ENCODE measurements at regions not wholly inside any gene's neighbourhood (a gene's known extent, or its start where the extent isn't known, plus 50 kb on each side); places are given as distances from the start of the nearest gene placed in this dataset.

DNA sequence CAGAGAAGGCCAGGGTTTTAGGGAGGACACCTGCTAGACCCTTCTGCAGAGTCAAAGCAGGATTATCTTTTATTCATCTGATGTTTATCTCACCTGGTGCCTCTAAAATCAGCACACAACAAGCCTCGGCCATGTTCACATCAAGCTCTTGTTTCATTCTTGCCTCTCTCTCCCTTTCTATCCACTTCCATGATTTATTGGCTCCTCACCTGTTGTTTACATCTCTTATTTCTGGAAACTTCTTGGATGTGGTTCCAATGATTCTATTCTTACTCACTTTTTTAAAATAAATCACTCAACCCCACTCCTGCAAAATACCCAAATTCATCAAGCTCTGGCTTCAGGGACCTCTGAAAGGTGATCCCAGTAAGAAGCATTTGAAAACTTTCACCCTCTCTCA is 407.0 kb upstream of the KLF4 start:
- DNase-seq (no peak), ATAC-seq (no peak)
- peak overlapping the region in 1 of 10 donors; percentile 14 for H3K27ac Mint-ChIP-seq
- H3K4me1 Mint-ChIP-seq: no peaks in the 10 kb centered on the region
- peaks cover 0 to 7% (median 3%) of the 10 kb centered on the region in 5 donors for H3K27me3 Mint-ChIP-seq
- no peak overlapping the region for H3K4me3 Mint-ChIP-seq
- POLR2A ChIA-PET: no interaction called here
- peaks cover 0 to 17% (median 4%) of the 10 kb centered on the region in 9 donors for H3K9me3 Mint-ChIP-seq
- peaks cover 0 to 4% (median 0%) of the 10 kb centered on the region in 3 donors for H3K36me3 Mint-ChIP-seq

DNA sequence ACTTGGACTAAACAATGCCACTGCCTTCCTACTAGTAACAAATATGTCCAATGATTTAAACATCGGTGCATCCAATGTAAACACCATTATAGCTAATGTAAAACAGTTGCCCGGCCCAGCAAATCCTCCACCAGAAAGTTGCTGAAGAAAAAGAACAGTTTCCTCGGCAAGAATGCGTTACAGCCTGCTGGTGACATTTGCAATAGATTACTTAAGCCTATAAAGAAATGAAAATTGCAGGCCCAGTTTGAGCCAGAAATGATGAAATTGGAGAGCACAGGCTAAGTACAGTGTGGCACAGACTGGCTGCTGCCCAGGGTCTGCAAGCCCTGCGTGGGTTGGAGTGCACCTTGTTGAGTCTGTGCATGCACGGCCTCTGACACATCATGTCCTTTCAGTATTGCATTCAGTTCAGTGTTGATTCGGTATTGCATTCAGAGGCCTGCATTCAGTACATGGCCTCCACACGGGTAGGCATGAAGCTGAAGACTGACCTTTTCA is 406.0 kb upstream of the KLF4 start:
- no peaks in the 10 kb centered on the region for H3K4me1 Mint-ChIP-seq

DNA sequence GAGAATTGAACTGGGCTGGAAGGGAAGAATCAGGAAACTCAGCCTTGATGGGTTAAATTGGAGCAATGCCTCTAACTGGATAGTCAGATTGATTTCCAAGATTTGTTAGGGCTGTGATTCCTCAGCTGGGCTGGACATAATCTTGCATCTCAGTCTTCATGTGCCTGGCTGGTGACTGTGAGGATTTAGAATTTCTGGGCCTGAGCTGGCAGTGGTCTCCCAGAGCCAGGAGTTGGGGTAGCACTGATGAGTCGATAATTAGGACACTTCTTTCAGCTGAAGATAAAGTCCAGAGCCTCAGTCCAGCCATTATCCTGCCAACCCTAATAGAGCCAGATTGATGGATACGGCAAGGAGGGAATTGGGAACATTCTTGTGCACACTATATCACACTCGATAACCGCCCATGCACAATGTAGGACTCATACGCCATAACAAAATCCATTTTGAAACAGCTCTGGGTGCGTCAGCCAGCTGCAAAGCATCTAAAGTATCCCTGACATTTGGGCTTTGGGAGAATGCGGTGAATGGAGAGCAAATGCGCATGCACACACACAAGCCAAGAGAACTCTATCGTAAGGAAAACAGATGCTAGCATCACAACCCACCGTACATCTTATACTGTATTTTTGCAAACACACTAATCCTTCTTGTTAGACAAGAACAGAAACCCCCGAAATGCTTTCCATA is 405.1 kb upstream of the KLF4 start:
- H3K4me1 Mint-ChIP-seq: no peaks in the 10 kb centered on the region
- DNase-seq (no peak), ATAC-seq (no peak)
- POLR2A ChIA-PET: no interaction called here
- H3K9me3 Mint-ChIP-seq: peaks cover 0 to 25% (median 8%) of the 10 kb centered on the region in 9 donors
- H3K4me3 Mint-ChIP-seq: no peak overlapping the region
- H3K27ac Mint-ChIP-seq: no peak overlapping the region
- peaks cover 0 to 4% (median 0%) of the 10 kb centered on the region in 3 donors for H3K36me3 Mint-ChIP-seq
- H3K27me3 Mint-ChIP-seq: peaks cover 0 to 4% (median 3%) of the 10 kb centered on the region in 5 donors

More for the DNA sequence above, 406.0 kb upstream of the KLF4 start:
- H3K4me3 Mint-ChIP-seq: no peak overlapping the region
- no peak for ATAC-seq
- H3K27ac Mint-ChIP-seq: no peak overlapping the region
- H3K27me3 Mint-ChIP-seq: peaks cover 0 to 7% (median 3%) of the 10 kb centered on the region in 5 donors
- H3K9me3 Mint-ChIP-seq: peaks cover 0 to 25% (median 4%) of the 10 kb centered on the region in 9 donors
- POLR2A ChIA-PET: no interaction called here
- peaks cover 0 to 4% (median 0%) of the 10 kb centered on the region in 3 donors for H3K36me3 Mint-ChIP-seq
- DNase-seq: no peak

DNA sequence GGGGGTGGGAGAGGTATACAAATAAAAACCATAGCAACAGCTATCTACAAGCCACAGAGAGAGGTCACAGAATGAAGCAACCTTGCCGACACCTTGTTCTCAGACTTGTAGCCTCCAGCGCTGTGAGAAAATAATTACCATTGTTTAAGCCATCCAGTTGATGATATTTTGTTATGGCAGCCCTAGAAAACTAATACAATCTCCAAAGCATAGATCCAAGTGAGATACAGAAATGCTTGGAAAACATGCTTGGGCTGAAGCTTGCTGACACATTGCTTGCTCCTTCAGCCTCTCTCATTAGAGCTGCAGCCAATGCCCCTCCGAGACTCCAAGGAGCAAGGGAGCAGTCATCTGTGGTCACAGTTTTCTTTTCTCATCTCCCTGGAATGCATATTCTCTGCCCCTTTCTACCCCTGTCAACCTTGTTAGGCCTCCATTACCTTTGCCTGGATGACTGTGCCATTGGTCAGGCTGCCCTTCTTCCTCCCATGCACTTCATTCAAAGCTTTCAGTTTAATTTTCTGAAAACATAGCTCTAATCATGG is 401.4 kb upstream of the KLF4 start:
- peaks cover 0 to 18% (median 9%) of the 10 kb centered on the region in 9 donors for H3K9me3 Mint-ChIP-seq
- POLR2A ChIA-PET: no interaction called here
- DNase-seq (no peak), ATAC-seq (no peak)
- H3K27me3 Mint-ChIP-seq: peaks cover 0 to 4% (median 3%) of the 10 kb centered on the region in 5 donors
- H3K4me3 Mint-ChIP-seq: no peak overlapping the region
- H3K36me3 Mint-ChIP-seq: peaks cover 0 to 4% (median 0%) of the 10 kb centered on the region in 3 donors
- H3K27ac Mint-ChIP-seq: no peak overlapping the region
- no peaks in the 10 kb centered on the region for H3K4me1 Mint-ChIP-seq

DNA sequence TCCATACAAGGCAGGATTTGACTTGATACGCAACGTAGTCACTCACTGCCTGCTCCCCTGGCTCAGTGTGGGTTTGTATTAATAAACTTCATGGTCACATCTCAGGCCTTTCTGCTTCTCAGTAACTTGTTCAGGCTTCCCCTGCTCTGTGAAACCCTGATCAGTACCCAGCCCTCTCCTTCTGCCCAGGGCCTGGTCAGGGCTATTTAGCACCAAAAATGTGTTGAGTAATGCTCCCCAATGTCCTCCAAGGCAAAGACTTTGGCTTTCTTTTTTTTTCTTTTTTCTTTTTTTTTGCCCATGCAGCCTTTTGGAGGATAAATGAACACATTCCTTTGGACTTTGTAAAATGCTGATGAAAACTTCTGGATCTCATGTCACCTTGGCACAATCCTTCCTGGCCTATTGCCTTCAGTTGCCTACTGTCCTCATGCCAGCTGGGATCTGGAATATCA is 399.2 kb upstream of the KLF4 start:
- peaks cover 0 to 4% (median 3%) of the 10 kb centered on the region in 5 donors for H3K27me3 Mint-ChIP-seq
- no peak for DNase-seq
- ATAC-seq: no peak
- no peak overlapping the region for H3K27ac Mint-ChIP-seq
- POLR2A ChIA-PET: no interaction called here
- peaks cover 0 to 4% (median 0%) of the 10 kb centered on the region in 3 donors for H3K36me3 Mint-ChIP-seq
- H3K4me1 Mint-ChIP-seq: peaks cover 0 to 5% (median 0%) of the 10 kb centered on the region in 4 donors
- H3K9me3 Mint-ChIP-seq: peaks cover 0 to 18% (median 9%) of the 10 kb centered on the region in 9 donors
- H3K4me3 Mint-ChIP-seq: no peak overlapping the region

DNA sequence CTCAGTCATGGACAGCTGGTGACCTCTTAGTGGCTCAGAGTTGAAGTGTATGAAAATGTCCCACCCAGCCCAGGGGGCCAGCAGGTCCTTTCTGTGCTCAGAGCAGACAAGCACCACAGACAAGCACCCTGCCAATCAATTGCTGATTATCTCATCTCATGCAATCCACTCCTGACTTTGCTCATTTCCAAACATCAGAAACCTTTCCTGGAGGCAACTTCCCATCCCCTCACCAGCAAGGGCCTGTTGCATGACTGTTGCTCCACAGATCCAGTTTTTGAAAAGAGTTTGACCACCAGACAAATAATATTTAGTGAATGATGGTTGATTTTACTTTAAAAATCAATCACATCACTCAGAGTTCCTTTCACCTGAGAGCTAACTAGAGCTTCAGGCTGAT is 397.3 kb upstream of the KLF4 start:
- Mint-ChIP-seq H3K27me3 (peaks cover 0 to 2% (median 1%) of the 10 kb centered on the region in 5 donors), H3K4me1 (peaks cover 0 to 11% (median 0%) of the 10 kb centered on the region in 4 donors), H3K9me3 (peaks cover 0 to 11% (median 7%) of the 10 kb centered on the region in 9 donors), H3K4me3 (no peak overlapping the region), H3K36me3 (peaks cover 0 to 2% (median 0%) of the 10 kb centered on the region in 3 donors), H3K27ac (no peak overlapping the region)
- ATAC-seq (no peak), DNase-seq (no peak)
- POLR2A ChIA-PET: no interaction called here

DNA sequence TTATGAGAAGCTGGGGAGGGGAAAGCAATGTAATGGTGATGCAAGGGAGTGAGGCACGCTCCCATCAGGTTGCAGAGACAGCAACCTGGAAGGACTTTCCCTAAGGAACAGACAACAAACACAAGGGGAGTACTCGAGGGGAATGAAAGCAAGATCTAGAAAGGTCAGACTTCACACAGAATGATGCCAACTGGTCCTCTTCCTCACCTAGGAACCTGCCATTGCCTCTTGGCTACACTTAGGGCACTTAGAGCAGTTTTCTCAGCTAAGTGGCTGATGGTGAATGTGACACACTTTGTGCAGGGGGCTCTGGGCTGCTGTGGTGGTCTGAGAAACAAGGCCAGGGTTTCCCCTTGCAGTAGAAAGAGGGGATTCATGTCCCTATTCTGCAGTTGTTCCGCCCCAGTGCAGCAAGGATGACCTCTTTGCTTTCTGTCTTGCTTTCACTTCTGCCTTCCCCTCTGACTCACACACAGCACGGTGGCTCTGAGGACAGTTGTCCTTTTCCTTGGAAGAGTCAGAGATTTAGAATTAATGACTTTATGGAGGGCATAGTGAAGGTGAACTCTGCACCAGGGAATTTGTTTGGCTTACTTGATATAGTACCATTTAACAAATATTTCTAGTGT is 394.0 kb upstream of the KLF4 start:
- Mint-ChIP-seq H3K27me3 (peaks cover 0 to 4% (median 0%) of the 10 kb centered on the region in 5 donors), H3K27ac (no peak overlapping the region), H3K9me3 (peaks cover 0 to 12% (median 3%) of the 10 kb centered on the region in 9 donors), H3K36me3 (no peaks in the 10 kb centered on the region), H3K4me3 (no peak overlapping the region), H3K4me1 (peaks cover 0 to 11% (median 0%) of the 10 kb centered on the region in 4 donors)
- DNase-seq (no peak), ATAC-seq (no peak)
- POLR2A ChIA-PET: no interaction called here

DNA sequence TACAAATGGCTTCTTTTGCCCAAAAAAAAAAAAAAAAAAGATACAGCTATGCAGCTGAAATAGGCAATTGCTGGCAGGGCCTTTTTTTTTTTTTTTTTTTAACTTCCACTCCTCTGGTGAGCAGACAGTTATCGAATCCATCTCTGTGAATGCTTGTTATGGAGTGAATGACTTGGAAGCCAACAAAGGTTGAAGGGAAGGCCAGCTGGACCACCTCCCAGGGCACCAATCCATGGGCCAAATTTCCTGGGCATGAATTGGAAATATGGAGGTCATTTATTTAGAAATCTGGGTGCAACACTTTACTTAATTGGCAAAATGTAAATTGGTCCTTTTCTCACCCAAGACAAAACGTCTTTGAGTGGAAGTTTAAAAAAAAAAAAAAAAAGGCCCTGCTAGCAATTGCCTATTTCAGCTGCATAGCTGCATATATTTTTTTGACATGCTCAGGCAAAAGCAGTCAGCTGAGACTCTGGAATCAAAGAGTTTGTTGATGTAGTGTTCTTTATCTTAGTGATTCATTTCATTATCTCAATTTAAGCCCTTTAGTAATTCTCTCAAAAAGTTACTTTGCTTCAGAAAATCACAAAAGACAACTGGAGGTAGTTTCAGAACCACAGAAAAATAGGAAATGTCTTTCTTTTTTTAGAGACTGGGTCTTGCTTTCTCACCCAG is 392.2 kb upstream of the KLF4 start:
- H3K4me3 Mint-ChIP-seq: no peak overlapping the region
- H3K9me3 Mint-ChIP-seq: peaks cover 0 to 10% (median 3%) of the 10 kb centered on the region in 9 donors
- peaks cover 0 to 15% (median 0%) of the 10 kb centered on the region in 4 donors for H3K4me1 Mint-ChIP-seq
- no peak overlapping the region for H3K27ac Mint-ChIP-seq
- H3K36me3 Mint-ChIP-seq: no peaks in the 10 kb centered on the region
- POLR2A ChIA-PET: no interaction called here
- peaks cover 0 to 4% (median 0%) of the 10 kb centered on the region in 5 donors for H3K27me3 Mint-ChIP-seq
- ATAC-seq: no peak
- DNase-seq: no peak

DNA sequence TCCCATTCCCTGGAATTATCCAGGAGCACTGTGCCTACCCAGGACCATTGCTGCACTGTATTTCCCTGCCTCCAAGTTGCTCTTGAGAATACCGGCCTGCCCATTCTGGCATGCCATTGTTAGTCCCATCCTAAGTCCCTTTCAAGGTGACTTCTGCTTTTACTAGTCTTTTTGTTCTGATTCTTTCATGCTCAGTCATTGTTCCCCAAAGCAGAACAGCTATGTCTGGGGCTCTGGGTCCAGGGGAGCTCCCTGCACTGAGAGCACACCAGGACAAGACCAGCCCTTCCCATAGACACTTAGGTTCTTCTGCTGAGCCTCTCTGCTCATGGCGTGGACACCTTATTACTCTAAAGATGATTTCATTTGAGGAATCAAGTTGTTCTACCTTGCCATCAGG is 388.9 kb upstream of the KLF4 start:
- Mint-ChIP-seq H3K27ac (no peak overlapping the region), H3K36me3 (no peaks in the 10 kb centered on the region), H3K9me3 (peaks cover 0 to 10% (median 3%) of the 10 kb centered on the region in 9 donors), H3K27me3 (peaks cover 0 to 4% (median 1%) of the 10 kb centered on the region in 5 donors), H3K4me1 (peaks cover 0 to 30% (median 0%) of the 10 kb centered on the region in 4 donors), H3K4me3 (no peak overlapping the region)
- ATAC-seq (no peak), DNase-seq (no peak)
- POLR2A ChIA-PET: no interaction called here

DNA sequence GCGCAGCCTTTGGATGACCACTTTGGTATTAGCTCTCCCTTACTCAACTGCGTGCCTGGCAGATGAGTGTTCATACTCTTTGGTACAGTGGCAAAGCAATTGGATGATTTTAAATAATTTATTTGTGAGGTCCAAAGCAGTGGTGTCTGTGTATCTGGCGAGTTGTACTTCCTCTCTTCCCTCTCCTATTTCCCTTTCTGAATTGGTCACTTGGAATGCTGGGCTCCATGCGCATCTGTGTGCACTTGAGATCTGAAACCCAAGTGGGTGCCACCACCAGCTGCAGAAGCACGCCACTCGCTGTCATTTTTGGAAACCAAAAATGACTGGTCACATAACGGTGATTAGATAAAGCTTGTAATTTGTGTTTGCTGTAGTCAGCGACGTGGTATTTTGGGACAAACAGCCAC is 386.0 kb upstream of the KLF4 start:
- no peak overlapping the region for H3K27ac Mint-ChIP-seq
- peaks cover 0 to 46% (median 0%) of the 10 kb centered on the region in 4 donors for H3K4me1 Mint-ChIP-seq
- peaks cover 0 to 4% (median 1%) of the 10 kb centered on the region in 5 donors for H3K27me3 Mint-ChIP-seq
- POLR2A ChIA-PET: no interaction called here
- no peaks in the 10 kb centered on the region for H3K36me3 Mint-ChIP-seq
- H3K4me3 Mint-ChIP-seq: no peak overlapping the region
- DNase-seq: no peak
- no peak for ATAC-seq
- peaks cover 0 to 10% (median 3%) of the 10 kb centered on the region in 9 donors for H3K9me3 Mint-ChIP-seq

DNA sequence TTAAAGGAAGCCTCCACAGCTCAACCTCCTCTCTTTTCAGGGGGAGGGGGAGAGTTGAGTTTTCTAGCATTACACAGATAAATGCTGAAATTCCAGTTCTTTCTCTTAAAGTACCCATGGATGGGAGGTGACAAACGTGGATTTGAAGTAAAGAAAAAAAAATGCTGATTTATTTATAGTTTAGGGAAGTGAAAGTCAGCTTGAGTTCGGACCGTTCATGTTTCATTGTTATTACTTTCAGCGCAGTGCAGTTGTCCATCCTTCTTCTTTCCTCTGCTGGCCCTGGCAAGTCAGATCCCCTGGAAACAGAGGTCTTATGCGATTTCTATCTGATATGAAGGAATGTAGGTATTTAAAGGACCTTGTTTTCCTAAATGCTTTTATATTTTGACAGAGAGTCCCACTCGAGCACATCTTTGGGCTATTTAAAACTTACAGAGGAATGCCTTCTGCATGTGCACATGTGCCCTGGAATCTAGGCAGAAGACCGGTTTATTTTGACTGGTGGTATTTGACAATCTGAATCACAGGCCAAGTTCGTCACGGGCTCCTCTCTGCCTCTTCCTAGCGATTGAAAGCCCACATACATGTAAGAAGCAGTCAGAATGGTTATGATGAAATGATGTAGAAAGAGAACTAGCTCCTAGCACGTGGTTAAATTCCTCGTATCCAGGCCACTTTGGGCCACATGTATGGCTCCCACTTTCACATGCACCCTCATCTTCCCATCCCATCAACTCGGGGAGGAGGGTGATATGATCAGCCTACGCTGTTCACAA is 385.2 kb upstream of the KLF4 start:
- POLR2A ChIA-PET: no interaction called here
- H3K36me3 Mint-ChIP-seq: no peaks in the 10 kb centered on the region
- H3K9me3 Mint-ChIP-seq: peaks cover 0 to 10% (median 3%) of the 10 kb centered on the region in 9 donors
- peak overlapping the region in 1 of 10 donors; percentile 57 for H3K4me3 Mint-ChIP-seq
- DNase-seq: no peak
- peaks cover 0 to 3% (median 1%) of the 10 kb centered on the region in 5 donors for H3K27me3 Mint-ChIP-seq
- H3K27ac Mint-ChIP-seq: peak overlapping the region in 1 of 10 donors; percentile 44
- peaks cover 0 to 48% (median 0%) of the 10 kb centered on the region in 4 donors for H3K4me1 Mint-ChIP-seq
- no peak for ATAC-seq

DNA sequence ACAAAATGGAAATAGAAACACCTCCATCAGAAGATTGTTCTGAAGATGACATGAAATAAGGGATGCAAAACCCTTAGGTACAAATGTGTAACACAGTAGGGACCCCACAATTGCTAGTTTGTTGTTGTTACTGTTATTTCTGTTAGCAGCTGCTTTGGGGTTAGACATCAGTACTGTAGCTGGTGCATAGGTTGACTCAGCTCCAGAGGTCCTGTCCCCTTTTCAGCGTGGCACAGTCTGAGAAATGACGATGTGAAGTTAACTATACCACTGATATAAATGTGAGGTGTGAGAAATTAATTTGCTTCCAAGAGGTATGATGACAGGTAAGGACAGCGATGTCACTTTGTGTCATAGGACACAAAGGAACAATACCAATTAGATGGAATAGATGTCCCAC is 384.6 kb upstream of the KLF4 start:
- Mint-ChIP-seq H3K4me3 (no peak overlapping the region), H3K9me3 (peaks cover 0 to 6% (median 0%) of the 10 kb centered on the region in 9 donors), H3K27ac (peak overlapping the region in 1 of 10 donors; percentile 44), H3K36me3 (no peaks in the 10 kb centered on the region), H3K4me1 (peaks cover 0 to 51% (median 0%) of the 10 kb centered on the region in 4 donors), H3K27me3 (peaks cover 0 to 3% (median under 1%) of the 10 kb centered on the region in 5 donors)
- DNase-seq (no peak), ATAC-seq (no peak)
- POLR2A ChIA-PET: no interaction called here
